ENCODE measurements at regions not wholly inside any gene's neighbourhood (a gene's known extent, or its start where the extent isn't known, plus 50 kb on each side); places are given as distances from the start of the nearest gene placed in this dataset.

DNA sequence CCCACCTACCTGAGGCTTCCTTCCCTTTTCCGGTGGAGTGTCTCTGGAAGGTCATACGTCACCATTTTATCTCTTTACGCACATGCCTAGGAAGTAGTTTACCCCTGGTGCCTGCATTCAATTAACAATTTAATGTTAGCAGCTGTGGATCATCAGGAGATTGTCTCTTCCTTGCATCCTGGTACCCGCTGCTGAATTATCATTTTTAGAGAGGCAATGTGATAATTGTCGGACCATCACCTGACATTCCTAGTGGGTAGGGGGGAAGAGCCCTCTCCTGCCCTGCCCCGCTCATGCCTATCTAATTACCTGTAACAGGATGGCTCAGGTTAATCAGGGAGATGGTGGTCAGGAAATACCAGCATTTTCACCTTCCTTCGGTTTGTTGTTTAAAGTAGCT lies 863.6 kb downstream of the RPA4 start:
- CTCF ChIA-PET (ENCODE audit: partially characterized antibody) = no interaction called here
- no peaks in the 10 kb centered on the region for H4K20me1 ChIP-seq (replicated peaks in 1 of 2; ENCODE audit: control insufficient read depth in 1 of 2, insufficient read depth in 2 of 2, low read length in 2 of 2)
- H3K4me1 ChIP-seq (replicated peaks in 1 of 4; ENCODE audit: control insufficient read depth in 3 of 4, insufficient read depth in 4 of 4, low read length in 3 of 4) = no peaks in the 10 kb centered on the region
- no peak overlapping the region for H3K18ac ChIP-seq (ENCODE audit: extremely low read depth, low read length)
- no peak overlapping the region for H2BK120ac ChIP-seq (replicated peaks; ENCODE audit: low read depth, low read length)
- no peak overlapping the region for H3K56ac ChIP-seq (replicated peaks; ENCODE audit: insufficient read length, low read depth, low read length)
- H2AFZ ChIP-seq (ENCODE audit: low read length) = no peak overlapping the region
- H2AK5ac ChIP-seq (ENCODE audit: low read depth, low read length) = no peak overlapping the region
- H4K91ac ChIP-seq (replicated peaks; ENCODE audit: insufficient read length, low read length) = no peak overlapping the region
- H2BK20ac ChIP-seq (ENCODE audit: low read length) = no peak overlapping the region
- no peak overlapping the region for H3K4me2 ChIP-seq (ENCODE audit: insufficient read depth in 1 of 2, low read depth in 2 of 2, low read length in 2 of 2)
- H2BK15ac ChIP-seq (ENCODE audit: low read length) = no peak overlapping the region
- H3K23me2 ChIP-seq (ENCODE audit: low read depth, low read length) = no peaks in the 10 kb centered on the region
- no peak overlapping the region for H3K14ac ChIP-seq (ENCODE audit: insufficient read length)
- H3K27me3 ChIP-seq (replicated peaks in 1 of 4; ENCODE audit: control insufficient read depth in 3 of 4, extremely low read depth in 1 of 4, insufficient read depth in 3 of 4, low read length in 3 of 4) = no peaks in the 10 kb centered on the region
- H3K9ac ChIP-seq (replicated peaks in 1 of 4; ENCODE audit: extremely low read depth in 1 of 4, low read depth in 3 of 4, low read length in 3 of 4) = no peak overlapping the region
- DNase-seq (ENCODE audit: low read depth in 1 of 2, low spot score in 2 of 2) (no peak), FAIRE-seq (no peak)
- no peak overlapping the region for H4K5ac ChIP-seq (ENCODE audit: insufficient read length, low read depth, low read length)
- H3K4ac ChIP-seq (replicated peaks; ENCODE audit: insufficient read length, low read depth, low read length) = no peak overlapping the region
- no peak overlapping the region for H4K8ac ChIP-seq (ENCODE audit: extremely low read depth, insufficient read depth, low read length)
- H3K36me3 ChIP-seq (ENCODE audit: control insufficient read depth in 2 of 4, insufficient read depth in 4 of 4, low read length in 3 of 4) = no peaks in the 10 kb centered on the region
- H3K27ac ChIP-seq (ENCODE audit: low read depth, low read length) = no peak overlapping the region
- WGBS, 2 experiments (ENCODE audit: extremely low coverage in 1 of 2, insufficient coverage in 1 of 2, insufficient read length in 1 of 2, insufficient replicate concordance in 2 of 2, low coverage in 1 of 2, low lambda C conversion rate in 2 of 2, missing lambda C conversion rate in 1 of 2) = 96% methylated on average over 6 of the region's 7 CpGs; no CpG with 5 or more reads in 1 of the 2 experiments
- H2BK12ac ChIP-seq (ENCODE audit: low read depth, low read length) = no peak overlapping the region
- POLR2A ChIA-PET (ENCODE audit: partially characterized antibody) = no interaction called here
- H2BK5ac ChIP-seq (ENCODE audit: low read depth, low read length) = no peak overlapping the region
- H3K79me1 ChIP-seq (ENCODE audit: low read depth, low read length) = no peaks in the 10 kb centered on the region
- no peaks in the 10 kb centered on the region for H3K79me2 ChIP-seq (ENCODE audit: control insufficient read depth in 1 of 2, insufficient read depth in 2 of 2, low read length in 2 of 2)
- H3K9me3 ChIP-seq (ENCODE audit: insufficient read depth in 2 of 2, low read depth in 1 of 2, low read length in 1 of 2) = no peaks in the 10 kb centered on the region
- no peak overlapping the region for H3K23ac ChIP-seq (ENCODE audit: insufficient read length)
- no peak overlapping the region for H3K4me3 ChIP-seq (ENCODE audit: extremely low read depth in 1 of 4, insufficient read depth in 2 of 4, low read depth in 3 of 4, low read length in 4 of 4)
- TF ChIP-seq NRF1 (IDR thresholded peaks at IDR 0.05; ENCODE audit: low read depth, low read length) = no peak
- no peak for TF ChIP-seq SIN3A (conservative IDR thresholded peaks at IDR 0.05 in 1 of 2, IDR thresholded peaks at IDR 0.05 in 1 of 2; ENCODE audit: low read depth in 1 of 2, low read length in 2 of 2)
